Thymus (tissue), 11 donors: ENCODE measurements at regions not wholly inside any gene's neighbourhood (a gene's known extent, or its start where the extent isn't known, plus 50 kb on each side); places are given as distances from the start of the nearest gene placed in this dataset.
"Not testable (repeated sequence)": the region's sequence is repeated elsewhere in the genome, so short reads cannot be mapped to it uniquely, and the experiment has no call there.

Experiments used
- DNase-seq, 9 donors: peaks; one replicate each; pipeline ENCODE4 v3.0.0-alpha.2; 2013; ENCODE audit warnings: low spot score in 9 of 9, low read depth in 6 of 9, missing footprints in 1 of 9
- H3K27ac ChIP-seq, 2 donors: one replicate each; pipeline ENCODE4 v1.5.1; 2013; ENCODE audit warnings: control low read depth in 1 of 2, low read depth in 1 of 2, low read length in 1 of 2, mild to moderate bottlenecking in 1 of 2, moderate library complexity in 1 of 2
- H3K27me3 ChIP-seq, 2 donors: one replicate each; pipeline ENCODE4 v1.5.1; 2013; ENCODE audit warnings: low read length in 1 of 2; ENCODE audit not compliant: control insufficient read depth in 2 of 2, insufficient read depth in 1 of 2
- H3K36me3 ChIP-seq, 2 donors: one replicate each; pipeline ENCODE4 v1.5.1; 2013; ENCODE audit warnings: low read length in 1 of 2, mild to moderate bottlenecking in 1 of 2, moderate library complexity in 1 of 2; ENCODE audit not compliant: control insufficient read depth in 2 of 2, insufficient read depth in 2 of 2
- H3K4me1 ChIP-seq, 2 donors: one replicate each; pipeline ENCODE4 v1.5.1; 2013; ENCODE audit warnings: low read length in 2 of 2; ENCODE audit not compliant: control insufficient read depth in 2 of 2, insufficient read depth in 2 of 2
- H3K4me3 ChIP-seq, 2 donors: one replicate each; pipeline ENCODE4 v1.5.1; 2013; ENCODE audit warnings: low read length in 2 of 2, control low read depth in 1 of 2, mild to moderate bottlenecking in 1 of 2
- H3K9me3 ChIP-seq, 2 donors: one replicate each; pipeline ENCODE4 v1.5.1; 2013; ENCODE audit warnings: low read length in 1 of 2, mild to moderate bottlenecking in 1 of 2; ENCODE audit not compliant: control insufficient read depth in 2 of 2, insufficient read depth in 1 of 2
- WGBS: extraction: QIAGEN DNeasy Blood & Tissue Kit; methylation state at CpG from one replicate; pipeline ENCODE4 v1.1.7; 2013; 5-methylcytosine and 5-hydroxymethylcytosine counted together
- donor health status: healthy.

- Histone ChIP-seq H3K4me1 (no peaks in the 10 kb centered on the region), H3K4me3 (no peak overlapping the region), H3K36me3 (no peaks in the 10 kb centered on the region), H3K9me3 (peaks cover 0 to 4% of the 10 kb centered on the region in 2 donors), H3K27ac (no peak overlapping the region), H3K27me3 (no peaks in the 10 kb centered on the region)
- 94% methylated on average over 3 of the region's 3 CpGs for WGBS
- no peak for DNase-seq
These were observed 294.3 kb upstream of the SPAG17 start for GRCh38 chr1:118479351-118479750.

- Histone ChIP-seq H3K4me3 (no peak overlapping the region), H3K36me3 (no peaks in the 10 kb centered on the region), H3K9me3 (peaks cover 0 to 4% of the 10 kb centered on the region in 2 donors), H3K4me1 (no peaks in the 10 kb centered on the region), H3K27ac (no peak overlapping the region), H3K27me3 (no peaks in the 10 kb centered on the region)
- no peak for DNase-seq
- WGBS: 84% methylated on average over 4 of the region's 4 CpGs
These were observed 288.8 kb upstream of the SPAG17 start for GRCh38 chr1:118473825-118474224.

- WGBS: 92% methylated on average over 8 of the region's 8 CpGs
- H3K36me3 ChIP-seq, H3K4me1 ChIP-seq, H3K27me3 ChIP-seq, H3K27ac ChIP-seq, DNase-seq, H3K4me3 ChIP-seq, H3K9me3 ChIP-seq: not testable (repeated sequence)
These were observed 279.4 kb upstream of the SPAG17 start for GRCh38 chr1:118464460-118464859.

GRCh38 chr1:118461154-118461553 lies 276.1 kb upstream of the SPAG17 start:
- H3K27ac ChIP-seq: no peak overlapping the region
- peaks cover 0 to 1% of the 10 kb centered on the region in 2 donors for H3K9me3 ChIP-seq

GRCh38 chr1:118459871-118460270 lies 274.8 kb upstream of the SPAG17 start:
- no peaks in the 10 kb centered on the region for H3K4me1 ChIP-seq
- DNase-seq: no peak
- H3K36me3 ChIP-seq: no peaks in the 10 kb centered on the region
- no peaks in the 10 kb centered on the region for H3K27me3 ChIP-seq
- H3K27ac ChIP-seq: no peak overlapping the region
- H3K9me3 ChIP-seq: peaks cover 2 to 4% of the 10 kb centered on the region in 2 donors
- no peak overlapping the region for H3K4me3 ChIP-seq

More at GRCh38 chr1:118461154-118461553, 276.1 kb upstream of the SPAG17 start:
- Histone ChIP-seq H3K4me1 (no peaks in the 10 kb centered on the region), H3K27me3 (no peaks in the 10 kb centered on the region), H3K36me3 (no peaks in the 10 kb centered on the region), H3K4me3 (no peak overlapping the region)
- no peak for DNase-seq

GRCh38 chr1:118453856-118454255 lies 268.8 kb upstream of the SPAG17 start:
- not testable (repeated sequence) for H3K36me3 ChIP-seq, H3K4me1 ChIP-seq, H3K27me3 ChIP-seq, H3K27ac ChIP-seq, H3K9me3 ChIP-seq, H3K4me3 ChIP-seq, DNase-seq
- WGBS: 65% methylated on average over 1 of the region's 1 CpG

- H3K9me3 ChIP-seq: peaks cover 0 to 4% of the 10 kb centered on the region in 2 donors
- H3K27me3 ChIP-seq: no peaks in the 10 kb centered on the region
- H3K4me3 ChIP-seq: no peak overlapping the region
- H3K4me1 ChIP-seq: no peaks in the 10 kb centered on the region
- no peak for DNase-seq
- 94% methylated on average over 1 of the region's 1 CpG for WGBS
- no peaks in the 10 kb centered on the region for H3K36me3 ChIP-seq
- no peak overlapping the region for H3K27ac ChIP-seq
These were observed 260.1 kb upstream of the SPAG17 start for GRCh38 chr1:118445156-118445555.

- no peak for DNase-seq
- 11% methylated on average over 2 of the region's 2 CpGs for whole genome bisulfite sequencing
- Histone ChIP-seq H3K27me3 (no peaks in the 10 kb centered on the region), H3K4me3 (no peak overlapping the region), H3K36me3 (no peaks in the 10 kb centered on the region), H3K4me1 (no peaks in the 10 kb centered on the region), H3K27ac (no peak overlapping the region), H3K9me3 (no peaks in the 10 kb centered on the region)
These were observed 257.2 kb upstream of the SPAG17 start for GRCh38 chr1:118442214-118442613.

GRCh38 chr1:118437664-118438063 lies 252.6 kb upstream of the SPAG17 start:
- Histone ChIP-seq H3K27ac (no peak overlapping the region), H3K27me3 (no peaks in the 10 kb centered on the region), H3K36me3 (no peaks in the 10 kb centered on the region), H3K9me3 (no peaks in the 10 kb centered on the region), H3K4me1 (no peaks in the 10 kb centered on the region), H3K4me3 (no peak overlapping the region)
- WGBS: 95% methylated on average over 6 of the region's 6 CpGs
- DNase-seq: no peak

GRCh38 chr1:118429856-118430255 lies 244.8 kb upstream of the SPAG17 start:
- Histone ChIP-seq H3K36me3 (no peaks in the 10 kb centered on the region), H3K27me3 (no peaks in the 10 kb centered on the region), H3K9me3 (no peaks in the 10 kb centered on the region), H3K27ac (no peak overlapping the region), H3K4me3 (no peak overlapping the region), H3K4me1 (no peaks in the 10 kb centered on the region)
- no peak for DNase-seq
- 83% methylated on average over 4 of the region's 4 CpGs for WGBS
